ENCODE measurements at regions not wholly inside any gene's neighbourhood (a gene's known extent, or its start where the extent isn't known, plus 50 kb on each side); places are given as distances from the start of the nearest gene placed in this dataset.

DNA sequence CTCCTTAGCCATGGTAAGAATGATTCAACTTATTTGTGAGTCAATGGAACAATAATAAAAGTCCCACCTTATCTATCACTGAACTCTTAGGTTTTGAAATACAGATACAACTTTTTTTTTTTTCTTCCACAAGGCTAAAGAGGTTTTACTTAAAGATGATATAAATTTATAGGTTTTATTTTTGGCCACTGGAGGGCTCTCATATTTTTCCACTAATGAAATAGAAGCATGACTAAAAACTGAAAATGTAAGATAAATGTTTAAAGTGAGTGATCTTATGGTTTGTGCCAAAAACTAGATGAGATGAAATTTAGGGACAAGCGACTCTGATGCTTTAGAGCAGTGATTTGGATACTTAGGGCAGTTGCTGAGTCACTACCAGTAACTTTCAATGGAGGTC lies 499.0 kb downstream of the NUF2 start:
- H3K9me3 Mint-ChIP-seq, result peaks cover 11% of the 10 kb centered on the region
- DNase-seq (ENCODE audit: low spot score) (no peak), ATAC-seq (no peak)
- no peaks in the 10 kb centered on the region for H3K36me3 Mint-ChIP-seq
- H3K4me1 Mint-ChIP-seq (ENCODE audit: low read depth in 2 of 2), result no peaks in the 10 kb centered on the region
- no peak overlapping the region for H3K27ac Mint-ChIP-seq
- H3K27me3 Mint-ChIP-seq, result no peaks in the 10 kb centered on the region
- no peak overlapping the region for H3K4me3 Mint-ChIP-seq

DNA sequence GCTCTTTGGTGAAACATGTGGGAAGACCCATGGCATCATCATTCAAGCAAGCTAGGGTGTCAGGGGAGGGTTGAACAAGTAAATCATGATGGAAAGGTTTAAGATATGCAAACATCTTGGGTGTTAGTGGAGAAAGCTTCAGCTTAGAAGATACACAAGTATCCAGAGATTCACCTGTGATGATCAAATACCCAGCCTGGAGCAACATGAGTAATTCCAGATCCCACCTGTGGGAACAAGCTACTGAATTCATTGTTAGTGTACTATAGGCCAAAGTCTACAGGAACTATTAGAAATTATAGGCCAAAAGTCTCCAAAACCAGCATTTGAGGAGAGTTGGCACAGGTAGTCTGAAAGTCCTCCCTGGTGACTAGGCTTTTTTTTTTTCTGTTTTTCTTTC lies 499.9 kb downstream of the NUF2 start:
- Mint-ChIP-seq H3K36me3 (no peaks in the 10 kb centered on the region), H3K4me3 (no peak overlapping the region), H3K27me3 (no peaks in the 10 kb centered on the region), H3K4me1 (ENCODE audit: low read depth in 2 of 2) (no peaks in the 10 kb centered on the region), H3K27ac (no peak overlapping the region), H3K9me3 (peaks cover 11% of the 10 kb centered on the region)
- DNase-seq (ENCODE audit: low spot score) (no peak), ATAC-seq (no peak)

DNA sequence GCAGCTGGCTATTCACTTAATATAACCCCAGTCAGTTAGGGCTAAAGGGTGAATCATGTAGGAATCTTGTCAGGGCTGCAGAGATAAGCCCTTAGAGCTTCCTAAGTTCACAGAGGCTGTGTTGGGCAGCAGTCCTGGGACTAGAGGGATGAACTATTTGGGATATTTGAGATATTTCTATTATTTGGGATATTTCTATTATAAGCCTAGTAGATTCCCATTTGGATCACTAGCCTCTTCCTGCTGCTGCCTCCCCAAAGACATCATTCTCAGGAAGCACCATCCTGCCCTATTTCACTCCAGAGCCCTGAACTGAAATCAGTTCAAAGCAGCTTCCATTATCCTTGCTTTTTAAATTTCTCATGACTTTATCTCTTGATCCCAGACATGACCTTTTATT lies 501.3 kb downstream of the NUF2 start:
- ATAC-seq, result no peak
- no peak overlapping the region for H3K27ac Mint-ChIP-seq
- no peaks in the 10 kb centered on the region for H3K27me3 Mint-ChIP-seq
- H3K4me3 Mint-ChIP-seq, result no peak overlapping the region
- H3K4me1 Mint-ChIP-seq (ENCODE audit: low read depth in 2 of 2), result no peaks in the 10 kb centered on the region
- no peaks in the 10 kb centered on the region for H3K36me3 Mint-ChIP-seq
- DNase-seq (ENCODE audit: low spot score), result no peak
- H3K9me3 Mint-ChIP-seq, result peaks cover 11% of the 10 kb centered on the region

DNA sequence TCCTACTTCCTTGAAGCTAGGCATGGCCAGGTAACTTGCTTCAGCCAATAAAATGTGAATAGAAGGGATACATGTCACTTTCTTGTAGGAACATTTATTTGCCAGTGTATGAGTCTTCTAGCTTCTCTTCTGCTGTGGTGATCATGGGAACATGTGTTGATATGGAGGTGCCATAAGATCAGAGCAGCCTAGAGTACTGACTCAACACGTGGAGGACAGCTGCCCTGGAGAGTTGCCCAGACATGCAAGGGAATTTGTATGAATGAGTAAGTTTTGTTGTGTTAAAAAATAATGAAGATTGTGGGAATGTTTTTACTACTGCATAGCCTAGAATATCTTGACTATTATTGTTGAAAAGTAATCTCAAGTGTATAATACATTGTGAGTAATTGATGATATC lies 502.3 kb downstream of the NUF2 start:
- peaks cover 11% of the 10 kb centered on the region for H3K9me3 Mint-ChIP-seq

DNA sequence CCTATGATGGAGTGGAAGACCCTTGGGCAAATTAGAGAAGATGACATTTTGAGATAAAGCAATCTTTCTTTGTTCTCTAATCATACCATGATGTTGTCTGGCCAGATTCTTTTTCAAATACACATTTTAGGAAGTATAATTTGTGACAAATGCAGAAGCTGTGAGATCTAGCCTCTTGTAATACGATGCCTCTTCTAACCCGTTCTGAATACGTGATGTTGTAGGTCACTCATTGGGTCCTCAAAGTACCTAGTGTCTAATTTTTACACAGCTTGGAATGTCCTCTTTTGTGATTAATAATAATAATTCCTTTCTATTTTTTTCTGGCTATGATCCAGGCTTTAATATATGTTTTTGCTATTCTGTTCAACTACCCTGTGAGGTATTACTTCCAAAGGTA lies 502.7 kb downstream of the NUF2 start:
- H3K27me3 Mint-ChIP-seq, result no peaks in the 10 kb centered on the region
- ATAC-seq (no peak), DNase-seq (ENCODE audit: low spot score) (no peak)
- H3K36me3 Mint-ChIP-seq, result no peaks in the 10 kb centered on the region
- peaks cover 15% of the 10 kb centered on the region for H3K9me3 Mint-ChIP-seq
- H3K4me3 Mint-ChIP-seq, result no peak overlapping the region
- no peaks in the 10 kb centered on the region for H3K4me1 Mint-ChIP-seq (ENCODE audit: low read depth in 2 of 2)
- no peak overlapping the region for H3K27ac Mint-ChIP-seq

More for the DNA sequence above, 502.3 kb downstream of the NUF2 start:
- Mint-ChIP-seq H3K27ac (no peak overlapping the region), H3K4me1 (ENCODE audit: low read depth in 2 of 2) (no peaks in the 10 kb centered on the region), H3K27me3 (no peaks in the 10 kb centered on the region), H3K36me3 (no peaks in the 10 kb centered on the region), H3K4me3 (no peak overlapping the region)
- no peak for ATAC-seq
- DNase-seq (ENCODE audit: low spot score), result no peak

DNA sequence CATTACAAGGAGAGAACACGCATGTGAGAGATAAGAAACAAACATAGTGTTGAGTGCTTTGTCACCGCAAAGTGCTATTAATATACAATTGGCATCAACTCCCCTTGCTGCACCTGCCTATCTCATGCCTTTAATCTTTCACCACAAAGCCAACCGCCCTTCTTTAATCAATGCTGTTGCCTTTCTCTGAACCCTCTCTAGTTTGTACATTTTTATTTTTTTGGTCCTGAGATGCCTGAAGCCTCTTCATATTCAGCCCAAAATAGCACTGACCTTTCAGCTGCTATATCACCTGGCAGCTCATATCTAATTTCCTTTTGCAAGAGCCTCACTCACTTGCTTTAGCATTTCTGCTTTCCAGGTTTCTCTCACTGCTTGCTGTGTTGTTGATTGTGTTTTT lies 504.7 kb downstream of the NUF2 start:
- Mint-ChIP-seq H3K27me3 (no peaks in the 10 kb centered on the region), H3K4me3 (no peak overlapping the region), H3K4me1 (ENCODE audit: low read depth in 2 of 2) (no peaks in the 10 kb centered on the region), H3K27ac (no peak overlapping the region), H3K36me3 (no peaks in the 10 kb centered on the region), H3K9me3 (peaks cover 15% of the 10 kb centered on the region)
- no peak for DNase-seq (ENCODE audit: low spot score)
- no peak for ATAC-seq

DNA sequence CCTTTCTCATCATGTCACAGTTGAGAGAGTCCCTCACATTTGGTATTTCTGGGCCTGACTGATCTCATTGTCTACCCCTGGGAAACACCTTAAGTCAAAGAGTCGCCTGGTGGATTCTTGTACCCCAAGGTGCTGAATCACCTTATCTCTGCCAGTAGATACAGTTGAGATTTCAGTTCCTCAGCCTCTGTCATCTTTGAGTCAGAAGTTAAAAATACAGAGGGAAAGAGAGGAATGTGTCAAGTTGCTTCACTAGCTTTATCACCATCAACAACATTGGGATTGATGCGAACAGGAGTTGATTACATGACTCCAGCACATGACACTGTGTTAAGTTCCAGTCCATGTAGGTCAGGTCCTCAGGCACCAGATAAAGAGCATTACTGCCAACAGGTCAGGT lies 513.0 kb downstream of the NUF2 start:
- Mint-ChIP-seq H3K4me3 (no peak overlapping the region), H3K36me3 (no peaks in the 10 kb centered on the region), H3K9me3 (peaks cover 9% of the 10 kb centered on the region), H3K27me3 (no peaks in the 10 kb centered on the region), H3K27ac (no peak overlapping the region), H3K4me1 (ENCODE audit: low read depth in 2 of 2) (no peaks in the 10 kb centered on the region)
- ATAC-seq (no peak), DNase-seq (ENCODE audit: low spot score) (no peak)

DNA sequence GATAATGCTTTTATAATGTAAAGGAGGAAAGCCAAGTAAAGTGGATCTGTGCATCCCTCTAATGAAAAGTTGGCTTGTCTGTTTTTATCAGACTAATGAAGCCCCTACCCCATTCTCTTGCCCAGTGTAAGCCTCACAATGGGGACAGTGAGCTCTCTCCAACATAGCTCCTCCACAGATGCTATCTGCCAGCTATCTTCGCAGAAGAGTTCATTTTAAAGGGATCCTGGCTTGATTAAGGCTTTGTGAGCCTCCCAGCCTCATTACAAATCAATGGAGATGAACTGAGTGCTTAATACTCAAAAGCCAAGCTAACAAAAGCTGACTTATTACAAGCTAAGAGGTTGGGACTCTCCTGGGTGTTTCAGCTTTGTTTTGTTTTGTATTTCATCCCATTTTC lies 514.7 kb downstream of the NUF2 start:
- no peak for ATAC-seq
- H3K4me1 Mint-ChIP-seq (ENCODE audit: low read depth in 2 of 2), result no peaks in the 10 kb centered on the region
- no peaks in the 10 kb centered on the region for H3K36me3 Mint-ChIP-seq
- peaks cover 9% of the 10 kb centered on the region for H3K9me3 Mint-ChIP-seq
- DNase-seq (ENCODE audit: low spot score), result no peak
- no peaks in the 10 kb centered on the region for H3K27me3 Mint-ChIP-seq
- H3K27ac Mint-ChIP-seq, result no peak overlapping the region
- no peak overlapping the region for H3K4me3 Mint-ChIP-seq

DNA sequence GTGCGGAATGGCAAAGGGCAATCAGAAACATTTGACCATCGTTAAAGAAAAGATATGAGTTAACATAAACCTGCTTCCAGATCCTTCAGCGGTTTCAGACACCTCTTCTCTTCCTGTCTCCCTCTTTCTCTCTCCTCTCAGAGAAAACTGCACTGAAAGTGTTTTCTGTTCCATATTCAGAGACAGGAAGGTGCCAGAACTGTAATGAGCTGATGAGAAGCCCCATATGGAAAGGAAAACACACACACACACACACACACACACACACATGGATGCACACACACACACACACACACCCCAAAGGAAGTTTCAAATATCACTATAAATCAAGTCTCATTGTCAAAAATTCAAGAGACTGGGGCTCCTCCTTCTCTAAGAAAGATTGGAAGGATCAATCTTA lies 515.5 kb downstream of the NUF2 start:
- ATAC-seq (no peak), DNase-seq (ENCODE audit: low spot score) (no peak)
- H3K27me3 Mint-ChIP-seq, result no peaks in the 10 kb centered on the region
- H3K9me3 Mint-ChIP-seq, result peaks cover 6% of the 10 kb centered on the region
- no peak overlapping the region for H3K4me3 Mint-ChIP-seq
- no peaks in the 10 kb centered on the region for H3K4me1 Mint-ChIP-seq (ENCODE audit: low read depth in 2 of 2)
- no peak overlapping the region for H3K27ac Mint-ChIP-seq
- no peaks in the 10 kb centered on the region for H3K36me3 Mint-ChIP-seq

DNA sequence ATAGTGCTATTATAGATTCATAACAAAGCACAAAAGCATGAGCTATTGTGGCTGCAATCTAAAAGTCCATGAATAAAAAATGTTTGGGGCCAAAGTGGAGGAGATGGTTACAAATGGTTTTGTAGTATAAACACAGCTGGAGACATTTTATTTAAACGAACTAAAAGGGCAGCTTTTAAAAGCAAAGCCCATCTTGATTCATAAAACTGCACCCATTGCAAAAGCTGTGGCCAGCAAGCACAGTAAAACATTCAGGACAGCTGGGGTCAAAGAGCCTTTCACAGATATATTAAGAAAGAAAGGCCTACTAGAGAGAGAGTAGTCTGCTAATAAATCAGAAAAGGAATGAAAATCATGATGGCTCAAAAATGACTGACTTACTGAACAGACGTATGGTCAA lies 520.8 kb downstream of the NUF2 start:
- no peak overlapping the region for H3K27ac Mint-ChIP-seq
- DNase-seq (ENCODE audit: low spot score), result no peak
- H3K27me3 Mint-ChIP-seq, result no peaks in the 10 kb centered on the region
- H3K4me3 Mint-ChIP-seq, result no peak overlapping the region
- no peaks in the 10 kb centered on the region for H3K36me3 Mint-ChIP-seq
- H3K9me3 Mint-ChIP-seq, result peaks cover 9% of the 10 kb centered on the region
- H3K4me1 Mint-ChIP-seq (ENCODE audit: low read depth in 2 of 2), result no peaks in the 10 kb centered on the region
- no peak for ATAC-seq

DNA sequence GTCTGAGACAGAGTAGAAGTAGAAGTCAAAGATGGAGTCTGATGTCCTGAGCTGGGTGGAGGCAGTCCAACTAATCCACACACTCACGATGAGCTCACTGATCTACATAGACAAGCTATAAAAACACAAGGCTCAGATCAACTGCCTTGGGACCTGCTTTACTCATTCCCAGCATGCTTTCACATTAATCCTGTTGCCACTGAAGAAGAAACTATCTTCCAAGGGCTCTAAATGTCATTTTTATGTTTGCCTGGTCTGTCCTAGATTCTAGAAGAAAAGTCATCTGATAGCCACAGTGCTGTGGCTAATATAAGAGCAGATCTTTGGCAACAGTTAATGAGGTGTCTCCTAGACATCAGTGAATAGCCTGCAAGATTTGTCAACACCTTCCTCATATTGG lies 522.7 kb downstream of the NUF2 start:
- Mint-ChIP-seq H3K4me1 (ENCODE audit: low read depth in 2 of 2) (no peaks in the 10 kb centered on the region), H3K4me3 (no peak overlapping the region), H3K27ac (no peak overlapping the region), H3K9me3 (peaks cover 6% of the 10 kb centered on the region), H3K27me3 (no peaks in the 10 kb centered on the region), H3K36me3 (no peaks in the 10 kb centered on the region)
- ATAC-seq, result no peak
- DNase-seq (ENCODE audit: low spot score), result no peak

DNA sequence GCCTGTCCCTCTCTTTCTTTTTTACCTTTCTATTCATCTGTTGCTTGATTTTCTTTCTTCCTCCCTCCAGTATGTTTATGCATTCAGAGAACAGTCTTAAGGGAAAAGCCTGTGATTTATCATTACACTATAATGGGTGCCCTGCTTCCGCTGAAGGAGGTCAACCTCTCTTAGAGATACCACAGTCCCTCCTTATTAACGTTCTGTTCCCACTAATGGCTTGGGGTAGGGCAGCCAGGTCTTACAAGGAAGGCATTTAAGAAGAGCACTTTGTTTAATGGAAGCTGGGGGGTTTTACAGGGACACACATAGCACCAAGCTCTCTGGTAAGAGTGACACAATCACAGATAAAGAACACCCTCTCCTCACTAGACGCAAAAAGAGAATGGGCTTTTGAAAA lies 523.5 kb downstream of the NUF2 start:
- no peak for ATAC-seq
- Mint-ChIP-seq H3K27ac (no peak overlapping the region), H3K4me1 (ENCODE audit: low read depth in 2 of 2) (no peaks in the 10 kb centered on the region), H3K9me3 (peaks cover 6% of the 10 kb centered on the region), H3K27me3 (no peaks in the 10 kb centered on the region), H3K36me3 (no peaks in the 10 kb centered on the region), H3K4me3 (no peak overlapping the region)
- DNase-seq (ENCODE audit: low spot score), result no peak

DNA sequence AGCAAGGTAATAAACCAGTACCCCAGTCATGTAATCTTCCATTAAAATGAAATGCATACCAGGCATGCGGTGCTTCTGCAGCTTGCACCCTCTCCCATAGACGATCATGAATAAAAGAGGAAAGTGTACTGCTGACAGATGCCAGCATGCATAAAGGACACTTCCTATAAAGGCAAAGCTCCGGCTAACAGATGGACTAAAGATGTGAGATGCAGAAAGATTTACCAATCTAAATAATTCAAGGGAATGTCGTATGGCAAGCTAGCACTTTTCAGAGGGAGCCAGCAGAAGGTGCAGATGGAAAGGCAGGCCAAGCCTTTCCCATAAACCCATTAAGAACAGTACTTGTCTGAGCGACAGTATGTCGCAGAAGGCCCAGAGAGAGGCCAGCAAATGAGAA lies 542.0 kb downstream of the NUF2 start:
- Mint-ChIP-seq H3K9me3 (peaks cover 25% of the 10 kb centered on the region), H3K27ac (no peak overlapping the region), H3K27me3 (no peaks in the 10 kb centered on the region), H3K4me1 (ENCODE audit: low read depth in 2 of 2) (no peaks in the 10 kb centered on the region), H3K4me3 (no peak overlapping the region), H3K36me3 (no peaks in the 10 kb centered on the region)
- ATAC-seq (no peak), DNase-seq (ENCODE audit: low spot score) (no peak)

DNA sequence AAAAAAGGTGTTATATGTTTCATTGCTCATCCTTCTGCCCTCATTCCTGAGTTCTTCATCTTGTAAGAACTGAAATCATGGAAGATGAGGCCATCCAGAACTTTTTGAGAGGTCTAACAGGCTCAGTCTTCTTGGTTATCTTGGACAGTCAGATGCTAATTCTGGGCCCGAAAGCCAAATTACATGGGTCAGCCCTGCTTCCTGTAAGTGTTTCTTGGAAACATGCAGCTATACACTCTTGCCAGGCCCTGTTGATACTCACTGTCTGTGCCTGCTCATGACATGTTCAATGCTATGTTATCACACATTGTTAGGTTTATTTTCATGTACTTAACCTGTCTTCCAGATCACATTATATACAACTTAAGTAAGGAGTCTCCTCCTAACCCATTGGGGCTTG lies 542.5 kb downstream of the NUF2 start:
- H3K36me3 Mint-ChIP-seq, result no peaks in the 10 kb centered on the region
- peaks cover 25% of the 10 kb centered on the region for H3K9me3 Mint-ChIP-seq
- H3K27ac Mint-ChIP-seq, result no peak overlapping the region
- no peaks in the 10 kb centered on the region for H3K27me3 Mint-ChIP-seq
- no peak for ATAC-seq
- no peaks in the 10 kb centered on the region for H3K4me1 Mint-ChIP-seq (ENCODE audit: low read depth in 2 of 2)
- no peak for DNase-seq (ENCODE audit: low spot score)
- no peak overlapping the region for H3K4me3 Mint-ChIP-seq

DNA sequence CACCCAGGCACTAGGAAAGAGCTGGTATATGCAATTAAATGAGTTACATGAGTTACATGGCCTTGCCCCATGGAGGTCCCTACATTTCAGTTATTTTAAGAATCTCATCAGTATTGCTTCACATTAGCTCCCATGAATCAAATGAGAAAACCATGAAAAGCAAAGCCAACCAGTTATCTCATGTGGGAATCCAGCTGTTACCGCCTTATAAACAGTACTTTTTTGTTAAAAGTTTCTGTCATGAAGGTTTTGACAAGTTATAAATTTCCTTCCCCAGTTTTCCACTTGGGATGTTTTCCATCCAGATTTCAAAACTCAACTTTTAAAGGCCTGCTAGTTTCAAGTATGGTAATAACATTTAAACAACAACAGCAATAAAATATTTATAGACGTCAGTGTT lies 544.8 kb downstream of the NUF2 start:
- no peak overlapping the region for H3K4me3 Mint-ChIP-seq
- no peak for DNase-seq (ENCODE audit: low spot score)
- H3K4me1 Mint-ChIP-seq (ENCODE audit: low read depth in 2 of 2), result no peaks in the 10 kb centered on the region
- H3K27me3 Mint-ChIP-seq, result no peaks in the 10 kb centered on the region
- H3K9me3 Mint-ChIP-seq, result peaks cover 27% of the 10 kb centered on the region
- no peak for ATAC-seq
- no peaks in the 10 kb centered on the region for H3K36me3 Mint-ChIP-seq
- no peak overlapping the region for H3K27ac Mint-ChIP-seq

DNA sequence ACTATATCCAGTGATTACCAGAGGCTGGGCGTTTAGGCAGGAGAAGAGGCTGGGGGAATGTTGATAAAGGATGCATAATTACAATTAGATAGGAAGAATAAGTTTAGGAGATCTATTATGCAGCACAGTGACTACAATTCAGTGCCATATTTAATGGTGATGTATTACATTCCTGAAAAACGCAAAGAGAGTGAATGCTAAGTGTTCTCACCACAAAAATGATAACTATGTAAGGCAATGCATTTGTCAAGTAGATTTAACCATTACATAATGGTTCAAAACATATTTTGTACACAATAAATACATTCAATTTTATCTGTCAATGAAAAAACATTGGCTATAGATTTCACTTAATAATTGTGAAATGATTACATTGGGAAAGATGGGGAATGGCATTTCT lies 548.9 kb downstream of the NUF2 start:
- H3K9me3 Mint-ChIP-seq, result peaks cover 24% of the 10 kb centered on the region
- DNase-seq (ENCODE audit: low spot score) (no peak), ATAC-seq (no peak)
- no peaks in the 10 kb centered on the region for H3K27me3 Mint-ChIP-seq
- H3K36me3 Mint-ChIP-seq, result no peaks in the 10 kb centered on the region
- H3K4me3 Mint-ChIP-seq, result no peak overlapping the region
- H3K4me1 Mint-ChIP-seq (ENCODE audit: low read depth in 2 of 2), result no peaks in the 10 kb centered on the region
- H3K27ac Mint-ChIP-seq, result no peak overlapping the region

All from natural killer cell treated with Interleukin-12 subunit alpha and Interleukin-12 subunit beta and Interleukin-15 and Interleukin-18, amount 100 ng/mL, for 72 hours (primary cell).